ENCODE measurements at regions not wholly inside any gene's neighbourhood (a gene's known extent, or its start where the extent isn't known, plus 50 kb on each side); places are given as distances from the start of the nearest gene placed in this dataset.

DNA sequence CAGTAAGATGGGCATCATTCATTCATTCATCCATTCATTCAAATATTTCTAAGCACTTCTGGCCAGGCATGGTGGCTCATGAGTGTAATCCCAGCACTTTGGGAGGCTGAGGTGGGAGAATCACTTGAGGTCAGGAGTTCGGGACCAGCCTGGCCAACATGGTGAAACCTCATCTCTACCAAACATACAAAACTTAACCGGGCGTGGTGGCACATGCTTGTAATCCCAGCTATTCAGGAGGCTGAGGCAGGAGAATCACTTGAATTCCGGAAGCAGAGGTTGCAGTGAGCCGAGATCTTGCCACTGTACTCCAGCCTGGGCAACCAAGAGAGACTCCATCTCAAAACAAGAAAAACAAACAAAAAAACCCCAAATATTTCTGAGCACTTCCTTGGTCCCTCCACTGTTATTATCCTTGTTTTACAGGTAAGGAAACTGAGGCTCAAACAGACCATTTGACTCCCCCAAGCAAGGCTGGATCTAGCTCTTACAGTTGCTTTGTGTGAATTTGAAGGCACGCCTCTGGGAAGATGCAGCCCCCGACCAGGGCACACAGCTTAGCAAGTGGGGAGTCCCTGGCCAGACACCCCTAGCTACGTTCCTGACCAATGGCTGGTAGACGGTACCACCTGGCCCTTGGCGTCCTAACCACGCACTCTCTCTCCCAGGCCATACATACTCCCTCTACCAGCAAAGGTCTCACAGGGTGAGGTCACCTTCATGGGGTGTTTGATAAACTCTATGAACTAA, 50.6 kb upstream of the ODC1 start:
- Histone ChIP-seq H3K27ac (no peak overlapping the region), H3K9me3 (no peaks in the 10 kb centered on the region), H3K4me1 (no peaks in the 10 kb centered on the region), H3K27me3 (no peaks in the 10 kb centered on the region), H3K36me3 (no peaks in the 10 kb centered on the region), H3K4me3 (no peak overlapping the region)
- 89 to 93% methylated on average over 11 of the region's 11 CpGs for WGBS, 2 donors
- TF ChIP-seq, protein P1, sequence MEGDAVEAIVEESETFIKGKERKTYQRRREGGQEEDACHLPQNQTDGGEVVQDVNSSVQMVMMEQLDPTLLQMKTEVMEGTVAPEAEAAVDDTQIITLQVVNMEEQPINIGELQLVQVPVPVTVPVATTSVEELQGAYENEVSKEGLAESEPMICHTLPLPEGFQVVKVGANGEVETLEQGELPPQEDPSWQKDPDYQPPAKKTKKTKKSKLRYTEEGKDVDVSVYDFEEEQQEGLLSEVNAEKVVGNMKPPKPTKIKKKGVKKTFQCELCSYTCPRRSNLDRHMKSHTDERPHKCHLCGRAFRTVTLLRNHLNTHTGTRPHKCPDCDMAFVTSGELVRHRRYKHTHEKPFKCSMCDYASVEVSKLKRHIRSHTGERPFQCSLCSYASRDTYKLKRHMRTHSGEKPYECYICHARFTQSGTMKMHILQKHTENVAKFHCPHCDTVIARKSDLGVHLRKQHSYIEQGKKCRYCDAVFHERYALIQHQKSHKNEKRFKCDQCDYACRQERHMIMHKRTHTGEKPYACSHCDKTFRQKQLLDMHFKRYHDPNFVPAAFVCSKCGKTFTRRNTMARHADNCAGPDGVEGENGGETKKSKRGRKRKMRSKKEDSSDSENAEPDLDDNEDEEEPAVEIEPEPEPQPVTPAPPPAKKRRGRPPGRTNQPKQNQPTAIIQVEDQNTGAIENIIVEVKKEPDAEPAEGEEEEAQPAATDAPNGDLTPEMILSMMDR (IDR thresholded peaks at IDR 0.05), result no peak
- intact Hi-C loops (cut with DNase I), result no loop called here
- ATAC-seq (no peak), DNase-seq (no peak), FAIRE-seq (no peak)
